ENCODE measurements at regions not wholly inside any gene's neighbourhood (a gene's known extent, or its start where the extent isn't known, plus 50 kb on each side); places are given as distances from the start of the nearest gene placed in this dataset.

GRCh38 chr20:47968541-47969310 lies 183.4 kb upstream of the SULF2 start:
- no peaks in the 10 kb centered on the region for H3K9me3 ChIP-seq (ENCODE audit: low read depth, low read length, poor library complexity, severe bottlenecking)
- DNase-seq (ENCODE audit: low spot score): no peak
- POLR2A ChIA-PET (ENCODE audit: low non-redundant PET): no interaction called here
- TF ChIP-seq CTCF (conservative IDR thresholded peaks at IDR 0.05; ENCODE audit: low read depth, low read length) (no peak), EZH2 (IDR thresholded peaks at IDR 0.05; ENCODE audit: borderline replicate concordance, low read depth, low read length, poor library complexity, severe bottlenecking) (no peak)
- H3K4me1 ChIP-seq (ENCODE audit: insufficient read depth, low read length, poor library complexity, severe bottlenecking): peaks cover 4% of the 10 kb centered on the region
- intact Hi-C loops (cut with micrococcal nuclease; ENCODE audit: unreplicated experiment): no loop called here
- BruUV-seq (replicated peaks): no TSS peak
- no peaks in the 10 kb centered on the region for H3K36me3 ChIP-seq (ENCODE audit: insufficient read depth, low read length, poor library complexity, severe bottlenecking)
- H3K27me3 ChIP-seq (replicated peaks; ENCODE audit: insufficient read depth, low read depth, low read length, poor library complexity): no peaks in the 10 kb centered on the region
- CTCF ChIA-PET: no interaction called here
- H3K4me3 ChIP-seq (ENCODE audit: low read depth, low read length, poor library complexity, severe bottlenecking): no peak overlapping the region
- no peak overlapping the region for H3K27ac ChIP-seq (ENCODE audit: low read depth, low read length, poor library complexity, severe bottlenecking)

- Histone ChIP-seq H3K9me3 (ENCODE audit: low read depth, low read length, poor library complexity, severe bottlenecking) (no peaks in the 10 kb centered on the region), H3K27ac (ENCODE audit: low read depth, low read length, poor library complexity, severe bottlenecking) (no peak overlapping the region), H3K4me3 (ENCODE audit: low read depth, low read length, poor library complexity, severe bottlenecking) (no peak overlapping the region), H3K36me3 (ENCODE audit: insufficient read depth, low read length, poor library complexity, severe bottlenecking) (no peaks in the 10 kb centered on the region), H3K27me3 (replicated peaks; ENCODE audit: insufficient read depth, low read depth, low read length, poor library complexity) (peaks cover 4% of the 10 kb centered on the region), H3K4me1 (ENCODE audit: insufficient read depth, low read length, poor library complexity, severe bottlenecking) (no peaks in the 10 kb centered on the region)
- ChIA-PET POLR2A (ENCODE audit: low non-redundant PET) (no interaction called here), CTCF (no interaction called here)
- no TSS peak for BruUV-seq (replicated peaks)
- TF ChIP-seq CTCF (conservative IDR thresholded peaks at IDR 0.05; ENCODE audit: low read depth, low read length) (no peak), EZH2 (IDR thresholded peaks at IDR 0.05; ENCODE audit: borderline replicate concordance, low read depth, low read length, poor library complexity, severe bottlenecking) (no peak)
- DNase-seq (ENCODE audit: low spot score): no peak
- intact Hi-C loops (cut with micrococcal nuclease; ENCODE audit: unreplicated experiment): no loop called here
Measured at GRCh38 chr20:47964149-47964548, 178.9 kb upstream of the SULF2 start.

GRCh38 chr20:47963022-47963421 lies 177.7 kb upstream of the SULF2 start:
- POLR2A ChIA-PET (ENCODE audit: low non-redundant PET): no interaction called here
- no peak overlapping the region for H3K4me3 ChIP-seq (ENCODE audit: low read depth, low read length, poor library complexity, severe bottlenecking)
- H3K4me1 ChIP-seq (ENCODE audit: insufficient read depth, low read length, poor library complexity, severe bottlenecking): no peaks in the 10 kb centered on the region
- intact Hi-C loops (cut with micrococcal nuclease; ENCODE audit: unreplicated experiment): no loop called here
- no peak overlapping the region for H3K27ac ChIP-seq (ENCODE audit: low read depth, low read length, poor library complexity, severe bottlenecking)
- DNase-seq (ENCODE audit: low spot score): no peak
- H3K36me3 ChIP-seq (ENCODE audit: insufficient read depth, low read length, poor library complexity, severe bottlenecking): no peaks in the 10 kb centered on the region
- peaks cover 4% of the 10 kb centered on the region for H3K27me3 ChIP-seq (replicated peaks; ENCODE audit: insufficient read depth, low read depth, low read length, poor library complexity)
- H3K9me3 ChIP-seq (ENCODE audit: low read depth, low read length, poor library complexity, severe bottlenecking): no peaks in the 10 kb centered on the region
- no TSS peak for BruUV-seq (replicated peaks)
- TF ChIP-seq CTCF (conservative IDR thresholded peaks at IDR 0.05; ENCODE audit: low read depth, low read length) (no peak), EZH2 (IDR thresholded peaks at IDR 0.05; ENCODE audit: borderline replicate concordance, low read depth, low read length, poor library complexity, severe bottlenecking) (no peak)
- CTCF ChIA-PET: no interaction called here

Data from A673 (cell line).